Ascending aorta (tissue), 2 donors: ENCODE measurements at regions not wholly inside any gene's neighbourhood (a gene's known extent, or its start where the extent isn't known, plus 50 kb on each side); places are given as distances from the start of the nearest gene placed in this dataset.
"Not testable (repeated sequence)": the region's sequence is repeated elsewhere in the genome, so short reads cannot be mapped to it uniquely, and the experiment has no call there.

ENCODE experiments used
- DNase-seq, 2 donors: peaks; one replicate each; pipeline ENCODE4 v3.0.0-alpha.2; 2019; ENCODE audit warnings: low spot score in 2 of 2
- H3K27ac ChIP-seq, 2 donors: fragments of 200-600 bp; sonication (generic); one replicate each; pipeline ENCODE4 v1.5.1; 2016 to 2017; ENCODE audit warnings: mild to moderate bottlenecking in 1 of 2
- H3K27me3 ChIP-seq: fragments of 200-600 bp; sonication (generic); one replicate; pipeline ENCODE4 v1.5.1; 2017
- H3K36me3 ChIP-seq, 2 donors: fragments of 200-600 bp; sonication (generic); one replicate each; pipeline ENCODE4 v1.5.1; 2016
- H3K4me1 ChIP-seq, 2 donors: fragments of 200-600 bp; sonication (generic); one replicate each; pipeline ENCODE4 v1.5.1; 2016 to 2017; ENCODE audit warnings: mild to moderate bottlenecking in 1 of 2
- H3K4me3 ChIP-seq, 2 donors: fragments of 200-600 bp; sonication (generic); one replicate each; pipeline ENCODE4 v1.5.1; 2016 to 2017; ENCODE audit warnings: mild to moderate bottlenecking in 1 of 2
- H3K9me3 ChIP-seq, 2 donors: fragments of 200-600 bp; sonication (generic); one replicate each; pipeline ENCODE4 v1.5.1; 2016
- intact Hi-C: fragments of 100-400 bp; cut with DNase I; formaldehyde crosslinking; loops from one replicate; pipeline ENCODE4 v1.15.1; 2023
- TF ChIP-seq, protein P1 (sequence below), 3 experiments: fragments of 200-600 bp in 2 of 3; fragments of 450-650 bp in 1 of 3; sonication (generic) in 2 of 3; IDR thresholded peaks; one replicate each; pipeline ENCODE4 v1.5.1; 2016 to 2019; ENCODE audit warnings: antibody characterized with exemption in 3 of 3, mild to moderate bottlenecking in 1 of 3, moderate library complexity in 1 of 3

DNA sequence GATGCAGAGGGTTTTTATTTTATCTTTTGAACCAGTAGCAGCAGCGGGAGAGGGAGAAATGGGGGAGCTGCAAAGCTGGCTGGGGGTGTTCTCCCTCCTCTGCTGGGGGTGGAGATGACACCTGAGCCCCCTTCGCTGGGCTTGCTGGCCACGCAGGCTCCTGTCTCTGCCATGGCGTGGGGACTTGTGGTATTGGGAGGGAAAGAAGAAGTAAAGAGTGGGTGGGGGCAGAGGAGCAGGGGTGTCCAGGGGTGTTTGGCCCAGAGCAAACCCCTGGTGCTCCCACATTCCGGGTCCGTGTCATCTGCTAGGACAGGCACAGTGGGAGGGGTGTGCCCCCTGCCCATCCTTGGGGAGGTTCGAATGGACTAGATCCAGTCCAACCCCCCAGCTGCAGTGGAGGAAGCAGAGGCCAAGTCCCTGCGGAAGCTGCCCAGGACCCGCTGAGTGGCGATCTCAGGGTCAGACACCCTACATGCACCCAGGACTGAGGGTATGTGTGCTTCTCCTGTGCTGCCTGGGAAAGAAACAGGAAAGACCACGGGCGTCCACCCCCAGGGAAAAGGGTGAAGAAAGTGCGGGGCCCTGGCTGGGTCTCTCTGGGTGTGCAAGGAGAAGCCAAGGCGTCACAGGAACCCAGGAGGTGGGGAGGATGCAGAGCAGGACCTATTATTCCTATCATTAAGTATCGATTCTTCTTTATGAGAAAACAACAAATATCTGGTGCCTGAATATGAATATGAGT, 163.2 kb downstream of the TRIM43 start:
- intact Hi-C loops, DNase-seq, H3K36me3 ChIP-seq, H3K27me3 ChIP-seq, H3K4me3 ChIP-seq, H3K9me3 ChIP-seq, H3K27ac ChIP-seq, H3K4me1 ChIP-seq: not testable (repeated sequence)

DNA sequence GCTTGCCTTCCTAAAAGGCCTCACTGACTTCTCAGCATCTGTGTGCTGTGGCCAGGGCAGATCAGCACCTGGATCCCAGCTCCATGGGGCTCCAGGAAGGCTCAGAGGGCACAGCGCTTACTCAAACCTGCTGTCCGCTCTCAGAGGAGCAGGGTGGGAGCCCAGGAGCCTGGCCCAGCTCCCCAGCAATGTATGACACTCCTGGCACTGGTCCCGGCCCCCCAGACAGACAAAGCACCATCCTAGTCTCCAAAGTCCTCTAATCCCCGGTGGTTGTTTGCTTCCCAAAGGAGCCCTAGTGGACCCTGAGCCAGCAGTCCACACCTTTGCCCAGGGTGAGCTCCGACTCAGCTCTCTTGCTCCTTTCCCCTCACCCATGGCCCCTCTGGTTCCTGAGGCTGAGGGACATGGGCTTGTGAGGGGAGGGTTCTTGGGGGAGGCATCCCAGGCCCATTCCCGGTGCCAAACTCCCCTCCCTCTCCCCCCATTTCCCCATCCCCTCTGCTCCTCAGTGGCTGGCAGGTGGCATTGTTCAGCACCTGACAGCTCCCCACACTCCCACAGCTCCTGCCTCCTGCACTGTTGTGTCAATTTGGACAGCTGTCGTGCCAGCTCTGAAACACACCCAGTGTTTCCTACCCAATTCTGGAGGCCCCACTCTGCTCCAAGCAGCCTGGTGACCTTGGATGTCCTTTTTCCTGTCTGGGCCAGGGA, 164.3 kb downstream of the TRIM43 start:
- DNase-seq, H3K9me3 ChIP-seq, H3K27ac ChIP-seq, H3K36me3 ChIP-seq, H3K4me1 ChIP-seq, H3K27me3 ChIP-seq, intact Hi-C loops, H3K4me3 ChIP-seq: not testable (repeated sequence)

DNA sequence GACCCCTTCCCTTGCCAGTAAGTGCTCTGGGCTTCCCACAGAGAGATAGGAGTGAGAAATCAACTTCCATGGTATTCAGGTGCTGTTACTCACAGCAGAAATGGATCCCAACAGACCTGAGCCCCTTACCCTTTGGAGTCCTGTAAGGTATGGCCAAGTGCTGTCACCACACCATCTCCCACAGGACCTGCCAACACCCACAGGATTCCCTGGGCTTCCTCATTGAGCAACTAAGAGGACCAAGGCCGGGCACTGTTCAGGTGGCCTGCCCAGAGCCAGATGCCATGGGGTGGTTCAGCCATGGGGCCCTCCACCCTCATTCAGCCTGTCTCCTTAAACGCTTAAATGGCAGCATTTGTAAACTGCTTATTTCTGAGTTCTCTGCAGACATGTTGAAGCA, 166.2 kb downstream of the TRIM43 start:
- TF ChIP-seq, protein P1, sequence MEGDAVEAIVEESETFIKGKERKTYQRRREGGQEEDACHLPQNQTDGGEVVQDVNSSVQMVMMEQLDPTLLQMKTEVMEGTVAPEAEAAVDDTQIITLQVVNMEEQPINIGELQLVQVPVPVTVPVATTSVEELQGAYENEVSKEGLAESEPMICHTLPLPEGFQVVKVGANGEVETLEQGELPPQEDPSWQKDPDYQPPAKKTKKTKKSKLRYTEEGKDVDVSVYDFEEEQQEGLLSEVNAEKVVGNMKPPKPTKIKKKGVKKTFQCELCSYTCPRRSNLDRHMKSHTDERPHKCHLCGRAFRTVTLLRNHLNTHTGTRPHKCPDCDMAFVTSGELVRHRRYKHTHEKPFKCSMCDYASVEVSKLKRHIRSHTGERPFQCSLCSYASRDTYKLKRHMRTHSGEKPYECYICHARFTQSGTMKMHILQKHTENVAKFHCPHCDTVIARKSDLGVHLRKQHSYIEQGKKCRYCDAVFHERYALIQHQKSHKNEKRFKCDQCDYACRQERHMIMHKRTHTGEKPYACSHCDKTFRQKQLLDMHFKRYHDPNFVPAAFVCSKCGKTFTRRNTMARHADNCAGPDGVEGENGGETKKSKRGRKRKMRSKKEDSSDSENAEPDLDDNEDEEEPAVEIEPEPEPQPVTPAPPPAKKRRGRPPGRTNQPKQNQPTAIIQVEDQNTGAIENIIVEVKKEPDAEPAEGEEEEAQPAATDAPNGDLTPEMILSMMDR (IDR thresholded peaks at IDR 0.05), result no peak
- Histone ChIP-seq H3K4me1 (no peaks in the 10 kb centered on the region), H3K36me3 (no peaks in the 10 kb centered on the region), H3K27me3 (no peaks in the 10 kb centered on the region), H3K27ac (no peak overlapping the region), H3K4me3 (no peak overlapping the region), H3K9me3 (no peaks in the 10 kb centered on the region)
- DNase-seq, result no peak
- intact Hi-C loops, result no loop called here

DNA sequence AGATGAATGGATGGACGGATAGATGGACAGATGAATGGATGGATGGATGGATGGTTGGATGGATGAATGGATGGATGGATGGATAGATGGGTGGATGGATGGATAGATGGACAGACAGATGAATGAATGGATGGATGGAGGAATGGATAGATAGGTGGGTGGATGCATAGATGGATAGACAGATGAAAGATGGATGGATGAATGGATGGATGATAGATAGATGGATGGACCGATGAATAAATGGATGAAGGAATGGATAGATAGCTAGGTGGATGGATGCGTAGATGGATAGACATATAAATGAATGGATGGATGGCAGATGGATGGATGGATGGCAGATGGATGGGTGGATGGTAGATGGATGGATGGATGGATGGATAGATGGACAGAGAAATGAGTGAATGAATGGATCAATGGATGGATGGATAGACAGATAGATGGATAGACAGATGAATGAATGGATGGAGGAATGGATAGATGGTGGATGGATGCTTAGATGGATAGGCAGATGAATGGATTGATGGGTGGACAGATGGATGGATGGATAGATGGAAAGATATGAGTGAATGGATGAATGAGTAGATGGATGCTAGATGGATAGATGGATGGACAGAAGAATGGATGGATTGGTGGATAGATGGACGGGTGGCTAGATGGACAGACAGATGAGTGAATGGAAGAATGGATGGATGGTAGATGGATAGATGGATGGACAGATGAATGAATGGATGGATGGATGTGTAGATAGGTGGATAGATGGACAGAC, 167.9 kb downstream of the TRIM43 start:
- Histone ChIP-seq H3K4me3 (no peak overlapping the region), H3K27me3 (no peaks in the 10 kb centered on the region), H3K36me3 (no peaks in the 10 kb centered on the region), H3K27ac (no peak overlapping the region), H3K4me1 (no peaks in the 10 kb centered on the region), H3K9me3 (no peaks in the 10 kb centered on the region)
- TF ChIP-seq, protein P1 (IDR thresholded peaks at IDR 0.05), result no peak
- no peak for DNase-seq
- intact Hi-C loops, result no loop called here

DNA sequence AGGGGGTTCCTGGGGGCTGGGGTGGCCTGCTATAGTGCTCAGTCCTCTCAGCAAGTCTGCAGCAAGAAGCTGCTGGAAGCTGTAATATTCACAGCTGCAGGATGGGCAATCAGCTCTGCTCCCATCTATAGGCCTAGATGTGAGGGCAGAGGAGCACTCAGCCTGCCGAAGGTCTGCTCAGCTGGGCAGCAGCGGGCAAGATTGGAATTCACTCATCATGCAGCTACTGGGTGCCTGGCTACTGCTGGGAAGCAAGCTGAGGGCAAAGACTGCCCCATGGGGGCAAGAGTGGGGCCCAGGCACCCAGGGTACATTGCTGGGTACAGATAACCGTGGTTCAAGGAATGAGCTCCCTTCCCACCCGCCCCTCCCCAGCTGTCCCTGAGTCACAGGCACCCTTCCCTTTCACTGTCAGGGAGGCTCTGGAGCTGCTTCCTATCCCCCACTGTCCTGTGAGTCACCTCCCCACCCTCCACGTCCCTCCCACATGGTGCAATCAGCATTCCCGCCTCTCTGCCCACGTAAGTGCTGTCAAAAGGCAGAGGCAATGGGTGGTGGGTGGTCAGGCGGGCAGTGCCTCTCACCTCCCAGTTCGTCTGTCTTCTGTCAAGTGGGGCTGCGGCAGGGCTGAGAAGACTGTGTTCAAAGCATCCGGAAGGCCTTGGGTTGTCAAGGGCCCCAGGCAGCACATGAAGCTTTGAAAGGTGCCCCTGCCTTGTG, 169.2 kb downstream of the TRIM43 start:
- TF ChIP-seq, protein P1 (IDR thresholded peaks at IDR 0.05), result no peak
- no peaks in the 10 kb centered on the region for H3K9me3 ChIP-seq

DNA sequence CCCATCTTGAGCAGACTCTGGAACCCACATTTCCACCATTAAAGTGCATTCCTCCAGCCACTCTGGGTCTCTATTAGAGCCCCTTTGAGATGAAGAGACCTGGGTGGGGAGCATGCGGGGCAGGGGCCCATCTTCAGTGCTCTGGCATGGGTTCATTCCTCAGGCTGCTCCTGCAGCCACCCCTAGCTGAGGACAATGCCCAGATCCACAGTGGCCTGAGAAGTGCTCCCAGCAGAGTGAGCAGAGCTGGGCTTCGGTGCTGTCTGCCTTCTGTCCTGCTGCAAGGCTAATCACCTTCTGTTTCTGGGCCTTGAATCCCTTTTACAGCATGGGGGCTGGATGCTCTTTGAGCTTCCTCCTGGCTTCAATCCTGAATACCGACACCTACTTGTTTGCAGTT, 169.8 kb downstream of the TRIM43 start:
- H3K4me3 ChIP-seq, result no peak overlapping the region
- H3K27me3 ChIP-seq, result no peaks in the 10 kb centered on the region
- no peak overlapping the region for H3K27ac ChIP-seq
- H3K9me3 ChIP-seq, result no peaks in the 10 kb centered on the region
- no peaks in the 10 kb centered on the region for H3K4me1 ChIP-seq
- TF ChIP-seq, protein P1 (IDR thresholded peaks at IDR 0.05), result no peak
- no peak for DNase-seq
- H3K36me3 ChIP-seq, result no peaks in the 10 kb centered on the region
- intact Hi-C loops, result no loop called here

More for the DNA sequence above, 169.2 kb downstream of the TRIM43 start:
- DNase-seq, result no peak
- Histone ChIP-seq H3K27ac (no peak overlapping the region), H3K36me3 (no peaks in the 10 kb centered on the region), H3K4me1 (no peaks in the 10 kb centered on the region), H3K4me3 (no peak overlapping the region), H3K27me3 (no peaks in the 10 kb centered on the region)
- intact Hi-C loops, result no loop called here

DNA sequence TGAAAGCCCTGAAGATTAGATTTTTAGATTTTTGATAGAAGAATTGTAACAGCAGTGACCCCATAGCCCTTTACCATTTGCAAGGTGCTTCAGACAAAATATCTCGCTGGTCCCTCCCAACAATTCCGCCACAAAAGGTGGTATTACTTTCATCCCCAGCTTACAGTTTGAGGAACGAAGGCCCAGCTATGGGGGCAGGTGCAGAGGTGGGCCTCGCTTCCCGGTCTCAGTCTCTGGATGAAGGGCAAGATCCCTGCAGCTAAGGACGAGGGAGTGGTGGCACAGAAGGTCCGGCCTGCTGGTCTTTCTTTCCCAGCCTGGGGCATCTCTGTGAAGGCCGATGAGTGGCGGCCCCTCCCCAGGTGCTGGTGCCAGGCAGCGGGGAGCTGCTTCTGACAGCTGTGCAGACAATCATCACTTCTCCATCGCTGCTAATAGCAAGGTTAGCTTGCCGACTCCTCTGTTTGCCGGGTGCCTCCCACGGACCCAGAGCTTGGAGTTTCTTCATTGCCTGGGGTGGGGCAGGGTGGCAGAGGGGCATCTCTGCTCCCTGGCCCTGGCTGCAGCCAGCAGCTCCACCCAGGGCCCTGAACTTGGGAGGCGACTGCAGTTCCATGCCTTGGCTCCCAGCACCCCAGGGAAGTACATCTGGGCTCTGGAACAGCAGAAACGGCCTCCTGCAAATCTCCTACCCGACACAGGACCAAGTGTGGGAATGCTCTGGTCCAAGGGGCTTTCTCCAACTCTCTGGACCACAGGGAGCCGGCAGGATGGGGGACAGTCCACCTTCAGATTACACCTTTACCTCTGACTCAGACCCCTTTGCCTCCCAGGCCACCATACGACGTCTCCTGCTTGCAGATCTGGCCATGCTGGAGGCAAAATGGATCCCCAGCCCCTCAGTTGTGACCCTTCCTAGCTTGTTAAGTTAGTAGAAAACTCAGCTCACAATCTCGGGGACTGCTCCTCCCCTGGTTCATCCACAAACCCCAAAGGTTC, 170.5 kb downstream of the TRIM43 start:
- H3K36me3 ChIP-seq, H3K4me1 ChIP-seq, H3K9me3 ChIP-seq, H3K27me3 ChIP-seq, H3K27ac ChIP-seq, H3K4me3 ChIP-seq, DNase-seq, intact Hi-C loops: not testable (repeated sequence)

DNA sequence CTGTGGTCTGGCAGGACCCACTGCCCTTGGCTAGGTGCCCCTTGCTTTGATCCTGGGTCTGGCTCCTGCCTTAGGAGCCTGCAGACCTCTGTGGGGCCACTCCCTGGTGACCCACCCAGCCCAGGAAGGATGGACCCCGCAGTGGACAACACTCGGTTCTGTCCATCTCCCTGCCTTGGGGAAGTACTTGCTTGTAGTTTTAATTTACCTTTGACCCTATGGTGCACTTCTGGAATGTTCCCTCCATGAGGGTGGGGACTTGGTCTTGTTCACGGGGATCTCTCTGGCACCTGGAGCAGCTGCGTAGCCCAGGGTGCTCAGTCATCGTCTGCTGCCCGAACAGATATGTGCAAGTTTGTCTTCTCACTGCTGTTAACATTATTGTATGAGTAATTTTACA, 171.3 kb downstream of the TRIM43 start:
- DNase-seq, H3K4me1 ChIP-seq, H3K4me3 ChIP-seq, intact Hi-C loops, H3K27ac ChIP-seq, H3K36me3 ChIP-seq, H3K27me3 ChIP-seq, H3K9me3 ChIP-seq: not testable (repeated sequence)
